ENCODE measurements at regions not wholly inside any gene's neighbourhood (a gene's known extent, or its start where the extent isn't known, plus 50 kb on each side); places are given as distances from the start of the nearest gene placed in this dataset.

DNA sequence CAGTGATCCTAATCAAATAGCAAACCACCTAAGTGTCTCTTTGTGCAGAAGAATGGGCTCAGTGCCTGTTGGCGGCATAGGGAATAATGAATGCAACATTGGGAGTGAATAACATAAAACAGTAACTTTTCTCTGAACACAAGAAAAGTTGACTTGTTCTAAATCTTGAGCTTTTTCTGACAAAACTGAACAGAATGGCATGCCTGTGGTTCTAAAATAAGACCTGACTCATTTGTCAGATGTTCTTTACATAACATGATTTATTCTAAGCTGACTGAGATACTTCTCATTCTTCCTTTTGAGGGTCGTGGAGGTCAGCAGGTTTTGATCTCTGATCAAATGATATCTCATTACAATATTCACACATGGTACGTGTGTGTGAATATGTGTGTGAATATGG is 165.4 kb upstream of the WDR1 start:
- H3K4me1 ChIP-seq (ENCODE audit: insufficient read depth, low read length): no peaks in the 10 kb centered on the region
- no peaks in the 10 kb centered on the region for H4K20me1 ChIP-seq (ENCODE audit: insufficient read depth, low read length)
- no peak for DNase-seq (ENCODE audit: low spot score)
- H3K9ac ChIP-seq (ENCODE audit: insufficient read depth, low read depth, low read length): no peak overlapping the region
- intact Hi-C loops (cut with micrococcal nuclease; ENCODE audit: unreplicated experiment): no loop called here
- H3K9me3 ChIP-seq (ENCODE audit: low read length): no peaks in the 10 kb centered on the region
- in situ Hi-C loops (cut with HindIII; ENCODE audit: extremely low pct_ligation_motif_present, low pct_unique_long_range_greater_than_20kb): no loop called here
- H3K4me2 ChIP-seq (ENCODE audit: low read depth, low read length): no peak overlapping the region
- H2AFZ ChIP-seq (ENCODE audit: low read length): no peak overlapping the region
- no peaks in the 10 kb centered on the region for H3K79me2 ChIP-seq (ENCODE audit: insufficient read depth, low read length)
- peaks cover 0 to 3% of the 10 kb centered on the region in 2 experiments; a peak in 2 of 5 replicates for H3K27me3 ChIP-seq (ENCODE audit: control insufficient read depth in 1 of 2, insufficient read depth in 2 of 2, low read length in 2 of 2)
- H3K36me3 ChIP-seq (replicated peaks in 1 of 2; ENCODE audit: control insufficient read depth in 1 of 2, insufficient read depth in 2 of 2, low read length in 2 of 2): no peaks in the 10 kb centered on the region
- no TSS peak for BruUV-seq (replicated peaks)
- ATAC-seq: no peak
- ChIA-PET POLR2A (no interaction called here), CTCF (ENCODE audit: low intra/inter-chr PET ratio, low total read pairs) (no interaction called here)
- no peak for FAIRE-seq
- WGBS (ENCODE audit: low lambda C conversion rate): 0% methylated on average over 2 of the region's 3 CpGs
- H3K4me3 ChIP-seq (replicated peaks in 1 of 3; ENCODE audit: insufficient read depth in 1 of 3, low read depth in 2 of 3, low read length in 3 of 3): no peak overlapping the region
- no peak overlapping the region for H3K27ac ChIP-seq (ENCODE audit: extremely low read length, insufficient read depth, low read length)
- no peak for TF ChIP-seq ZNF256 (CRISPR knock-in tag; conservative IDR thresholded peaks at IDR 0.05)

GRCh38 chr4:10279261-10279660 is 162.7 kb upstream of the WDR1 start:
- Histone ChIP-seq H3K79me2 (ENCODE audit: insufficient read depth, low read length) (no peaks in the 10 kb centered on the region), H3K9me3 (ENCODE audit: low read length) (no peaks in the 10 kb centered on the region), H3K9ac (ENCODE audit: insufficient read depth, low read depth, low read length) (no peak overlapping the region), H3K4me1 (ENCODE audit: insufficient read depth, low read length) (no peaks in the 10 kb centered on the region), H4K20me1 (ENCODE audit: insufficient read depth, low read length) (no peaks in the 10 kb centered on the region), H3K27ac (ENCODE audit: extremely low read length, insufficient read depth, low read length) (no peak overlapping the region), H3K36me3 (replicated peaks in 1 of 2; ENCODE audit: control insufficient read depth in 1 of 2, insufficient read depth in 2 of 2, low read length in 2 of 2) (no peaks in the 10 kb centered on the region), H3K4me2 (ENCODE audit: low read depth, low read length) (no peak overlapping the region), H3K4me3 (replicated peaks in 1 of 3; ENCODE audit: insufficient read depth in 1 of 3, low read depth in 2 of 3, low read length in 3 of 3) (no peak overlapping the region), H3K27me3 (ENCODE audit: control insufficient read depth in 1 of 2, insufficient read depth in 2 of 2, low read length in 2 of 2) (peaks cover 0 to 10% of the 10 kb centered on the region in 2 experiments; a peak in 3 of 5 replicates), H2AFZ (ENCODE audit: low read length) (no peak overlapping the region)
- in situ Hi-C loops (cut with HindIII; ENCODE audit: extremely low pct_ligation_motif_present, low pct_unique_long_range_greater_than_20kb): no loop called here
- CTCF ChIA-PET (ENCODE audit: low intra/inter-chr PET ratio, low total read pairs): no interaction called here
- no peak for FAIRE-seq
- ATAC-seq: no peak
- no TSS peak for BruUV-seq (replicated peaks)
- DNase-seq (ENCODE audit: low spot score): no peak
- TF ChIP-seq, protein P1, sequence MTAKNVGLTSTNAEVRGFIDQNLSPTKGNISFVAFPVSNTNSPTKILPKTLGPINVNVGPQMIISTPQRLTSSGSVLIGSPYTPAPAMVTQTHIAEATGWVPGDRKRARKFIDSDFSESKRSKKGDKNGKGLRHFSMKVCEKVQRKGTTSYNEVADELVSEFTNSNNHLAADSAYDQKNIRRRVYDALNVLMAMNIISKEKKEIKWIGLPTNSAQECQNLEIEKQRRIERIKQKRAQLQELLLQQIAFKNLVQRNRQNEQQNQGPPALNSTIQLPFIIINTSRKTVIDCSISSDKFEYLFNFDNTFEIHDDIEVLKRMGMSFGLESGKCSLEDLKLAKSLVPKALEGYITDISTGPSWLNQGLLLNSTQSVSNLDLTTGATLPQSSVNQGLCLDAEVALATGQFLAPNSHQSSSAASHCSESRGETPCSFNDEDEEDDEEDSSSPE (CRISPR knock-in tag; IDR thresholded peaks at IDR 0.05): no peak
- TF ChIP-seq ZSCAN29 (CRISPR knock-in tag; conservative IDR thresholded peaks at IDR 0.05) (no peak), ZNF672 (CRISPR knock-in tag; IDR thresholded peaks at IDR 0.05) (no peak), MXI1 (IDR thresholded peaks at IDR 0.05; ENCODE audit: borderline replicate concordance, low read depth, low read length) (no peak), MAZ (IDR thresholded peaks at IDR 0.05; ENCODE audit: borderline replicate concordance, low read depth, low read length) (no peak), MAZ (CRISPR knock-in tag; IDR thresholded peaks at IDR 0.05; ENCODE audit: low read depth) (no peak), STAG1 (CRISPR knock-in tag; IDR thresholded peaks at IDR 0.05) (no peak), MXD4 (CRISPR knock-in tag; IDR thresholded peaks at IDR 0.05) (no peak), PTBP1 (IDR thresholded peaks at IDR 0.05; ENCODE audit: low read depth, low read length, poor library complexity, severe bottlenecking) (no peak), DZIP1 (CRISPR knock-in tag; IDR thresholded peaks at IDR 0.05) (no peak)
- POLR2A ChIA-PET: no interaction called here
- WGBS (ENCODE audit: low lambda C conversion rate): 13% methylated on average over 4 of the region's 7 CpGs
- intact Hi-C loops (cut with micrococcal nuclease; ENCODE audit: unreplicated experiment): no loop called here
